GM12864 (cell line): ENCODE measurements at regions not wholly inside any gene's neighbourhood (a gene's known extent, or its start where the extent isn't known, plus 50 kb on each side); places are given as distances from the start of the nearest gene placed in this dataset.

Experiments
- DNase-seq: peaks from one replicate; pipeline ENCODE4 v3.0.0-alpha.2; 2011; ENCODE audit warnings: low read depth
- H3K4me3 ChIP-seq: 2 replicates; pipeline ENCODE4 v1.5.1; 2011; ENCODE audit warnings: mild to moderate bottlenecking, low read depth, low read length, control low read depth
- CTCF ChIP-seq: IDR thresholded peaks from 2 replicates; pipeline ENCODE4 v1.5.1; 2011; ENCODE audit warnings: low read depth, mild to moderate bottlenecking, moderate library complexity, low read length, control low read depth, inconsistent platforms; ENCODE audit errors: missing control alignments

- no peak for TF ChIP-seq CTCF
- no peak overlapping the region for H3K4me3 ChIP-seq
- no peak for DNase-seq
These were observed 207.8 kb downstream of the RAMP3 start for GRCh38 chr7:45365341-45365740.

- DNase-seq = no peak
- no peak overlapping the region for H3K4me3 ChIP-seq
- TF ChIP-seq CTCF = no peak
These were observed 207.7 kb upstream of the ADCY1 start for GRCh38 chr7:45366475-45366874.

GRCh38 chr7:45367026-45367425 is 207.1 kb upstream of the ADCY1 start:
- TF ChIP-seq CTCF = no peak
- no peak for DNase-seq
- H3K4me3 ChIP-seq = no peak overlapping the region

- DNase-seq = no peak
- no peak for TF ChIP-seq CTCF
These were observed 205.9 kb upstream of the ADCY1 start for GRCh38 chr7:45368129-45368807.

GRCh38 chr7:45384499-45384898 is 189.7 kb upstream of the ADCY1 start:
- no peak for TF ChIP-seq CTCF
- no peak overlapping the region for H3K4me3 ChIP-seq
- DNase-seq = no peak

More at GRCh38 chr7:45368129-45368807, 205.9 kb upstream of the ADCY1 start:
- H3K4me3 ChIP-seq = no peak overlapping the region

GRCh38 chr7:45387837-45388236 is 186.3 kb upstream of the ADCY1 start:
- no peak for DNase-seq
- no peak for TF ChIP-seq CTCF
- H3K4me3 ChIP-seq = no peak overlapping the region
